ENCODE measurements at regions not wholly inside any gene's neighbourhood (a gene's known extent, or its start where the extent isn't known, plus 50 kb on each side); places are given as distances from the start of the nearest gene placed in this dataset.

DNA sequence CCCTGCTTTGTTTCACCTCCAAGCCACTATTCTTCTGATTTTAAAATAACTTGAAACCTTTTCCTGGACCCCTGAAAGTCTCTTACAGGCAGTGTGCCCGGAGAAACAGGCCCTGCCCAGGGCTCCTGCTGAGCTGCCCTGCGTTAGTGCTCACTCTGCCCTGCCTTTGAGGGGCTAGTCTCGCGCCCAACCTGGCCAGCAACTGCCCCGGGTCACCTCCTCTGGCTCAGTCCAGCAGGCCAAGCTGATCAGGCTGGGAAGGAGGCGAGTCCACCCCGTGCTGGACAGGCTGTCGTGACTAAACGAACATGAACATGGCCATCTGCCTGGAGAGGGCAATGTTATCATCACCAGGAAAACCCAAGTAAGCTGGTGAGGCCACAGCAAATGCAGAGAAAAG, 245.4 kb downstream of the ANKRD60 start:
- H3K9me3 ChIP-seq: no peaks in the 10 kb centered on the region
- no peak overlapping the region for H3K4me3 ChIP-seq
- intact Hi-C loops (cut with DNase I): no loop called here
- H3K27me3 ChIP-seq: no peaks in the 10 kb centered on the region
- 91% methylated on average over 7 of the region's 9 CpGs for WGBS
- no peak for DNase-seq (ENCODE audit: extremely low spot score)
- H3K36me3 ChIP-seq: no peaks in the 10 kb centered on the region
- TF ChIP-seq, protein P1, sequence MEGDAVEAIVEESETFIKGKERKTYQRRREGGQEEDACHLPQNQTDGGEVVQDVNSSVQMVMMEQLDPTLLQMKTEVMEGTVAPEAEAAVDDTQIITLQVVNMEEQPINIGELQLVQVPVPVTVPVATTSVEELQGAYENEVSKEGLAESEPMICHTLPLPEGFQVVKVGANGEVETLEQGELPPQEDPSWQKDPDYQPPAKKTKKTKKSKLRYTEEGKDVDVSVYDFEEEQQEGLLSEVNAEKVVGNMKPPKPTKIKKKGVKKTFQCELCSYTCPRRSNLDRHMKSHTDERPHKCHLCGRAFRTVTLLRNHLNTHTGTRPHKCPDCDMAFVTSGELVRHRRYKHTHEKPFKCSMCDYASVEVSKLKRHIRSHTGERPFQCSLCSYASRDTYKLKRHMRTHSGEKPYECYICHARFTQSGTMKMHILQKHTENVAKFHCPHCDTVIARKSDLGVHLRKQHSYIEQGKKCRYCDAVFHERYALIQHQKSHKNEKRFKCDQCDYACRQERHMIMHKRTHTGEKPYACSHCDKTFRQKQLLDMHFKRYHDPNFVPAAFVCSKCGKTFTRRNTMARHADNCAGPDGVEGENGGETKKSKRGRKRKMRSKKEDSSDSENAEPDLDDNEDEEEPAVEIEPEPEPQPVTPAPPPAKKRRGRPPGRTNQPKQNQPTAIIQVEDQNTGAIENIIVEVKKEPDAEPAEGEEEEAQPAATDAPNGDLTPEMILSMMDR (IDR thresholded peaks at IDR 0.05): no peak
- no peak for TF ChIP-seq POLR2AphosphoS5 (IDR thresholded peaks at IDR 0.05)
- TF ChIP-seq POLR2A (IDR thresholded peaks at IDR 0.05; ENCODE audit: low read depth): no peak
- TF ChIP-seq EP300 (IDR thresholded peaks at IDR 0.05): no peak
- no peaks in the 10 kb centered on the region for H3K4me1 ChIP-seq
- no peak overlapping the region for H3K27ac ChIP-seq (replicated peaks in 1 of 4)

DNA sequence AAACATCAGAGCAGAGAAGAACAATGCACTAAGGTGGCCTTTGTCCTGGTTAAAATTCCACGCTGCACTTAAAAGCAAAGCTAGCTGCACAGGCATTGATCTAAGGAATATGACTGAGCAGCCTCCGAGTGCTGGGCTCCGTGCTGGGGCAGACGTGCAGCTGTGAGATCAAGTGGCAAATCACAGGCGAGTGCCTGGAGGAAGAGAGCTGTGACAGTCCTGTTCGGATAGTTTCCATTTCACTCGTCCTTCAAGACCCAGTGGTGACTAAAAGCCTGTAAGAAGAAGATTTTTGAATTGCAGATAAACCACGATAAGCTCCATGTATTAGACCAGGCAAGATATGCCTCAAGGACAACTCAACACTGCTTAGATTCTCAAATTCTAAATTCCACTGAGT, 247.9 kb downstream of the ANKRD60 start:
- Histone ChIP-seq H3K36me3 (no peaks in the 10 kb centered on the region), H3K27ac (replicated peaks in 1 of 4) (no peak overlapping the region), H3K27me3 (no peaks in the 10 kb centered on the region), H3K9me3 (no peaks in the 10 kb centered on the region), H3K4me3 (no peak overlapping the region), H3K4me1 (peaks cover 0 to 6% (median 2%) of the 10 kb centered on the region in 4 donors)
- intact Hi-C loops (cut with DNase I): no loop called here
- no peak for DNase-seq (ENCODE audit: extremely low spot score)
- TF ChIP-seq POLR2A (IDR thresholded peaks at IDR 0.05; ENCODE audit: low read depth): no peak
- TF ChIP-seq, protein P1 (IDR thresholded peaks at IDR 0.05): no peak
- no peak for TF ChIP-seq EP300 (IDR thresholded peaks at IDR 0.05)
- no peak for TF ChIP-seq POLR2AphosphoS5 (IDR thresholded peaks at IDR 0.05)
- WGBS: 62% methylated on average over 8 of the region's 8 CpGs

DNA sequence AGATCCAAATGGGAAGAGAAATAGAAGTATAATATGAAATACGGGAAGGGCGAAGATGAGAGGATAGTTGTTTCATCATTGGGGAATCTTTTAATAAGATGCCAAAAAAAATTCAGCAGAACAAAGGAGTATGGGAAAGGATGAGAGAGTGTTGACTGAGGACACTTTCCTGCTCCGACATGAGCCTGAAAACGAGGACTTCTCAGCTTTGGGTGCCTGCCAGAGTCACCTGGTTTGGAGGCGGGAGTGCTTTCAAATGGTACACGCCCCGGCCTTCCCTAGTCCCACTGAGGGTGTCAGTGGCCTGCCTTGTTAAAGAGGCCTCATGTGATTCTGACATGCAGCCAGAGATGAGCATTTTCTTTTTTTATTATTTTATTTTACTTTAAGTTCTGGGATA, 250.9 kb downstream of the ANKRD60 start:
- whole genome bisulfite sequencing: 65% methylated on average over 7 of the region's 7 CpGs
- TF ChIP-seq, protein P1 (IDR thresholded peaks at IDR 0.05): no peak
- no peak for TF ChIP-seq POLR2AphosphoS5 (IDR thresholded peaks at IDR 0.05)
- TF ChIP-seq EP300 (IDR thresholded peaks at IDR 0.05): no peak
- no peak for TF ChIP-seq POLR2A (IDR thresholded peaks at IDR 0.05; ENCODE audit: low read depth)
- no peaks in the 10 kb centered on the region for H3K36me3 ChIP-seq
- no peak overlapping the region for H3K4me3 ChIP-seq
- H3K27me3 ChIP-seq: no peaks in the 10 kb centered on the region
- intact Hi-C loops (cut with DNase I): no loop called here
- DNase-seq (ENCODE audit: extremely low spot score): no peak
- peaks cover 0 to 6% (median 2%) of the 10 kb centered on the region in 4 donors for H3K4me1 ChIP-seq
- H3K9me3 ChIP-seq: peaks cover 0 to under 1% (median 0%) of the 10 kb centered on the region in 4 donors
- peak overlapping the region in 1 of 4 donors; percentile 3 for H3K27ac ChIP-seq (replicated peaks in 1 of 4)

DNA sequence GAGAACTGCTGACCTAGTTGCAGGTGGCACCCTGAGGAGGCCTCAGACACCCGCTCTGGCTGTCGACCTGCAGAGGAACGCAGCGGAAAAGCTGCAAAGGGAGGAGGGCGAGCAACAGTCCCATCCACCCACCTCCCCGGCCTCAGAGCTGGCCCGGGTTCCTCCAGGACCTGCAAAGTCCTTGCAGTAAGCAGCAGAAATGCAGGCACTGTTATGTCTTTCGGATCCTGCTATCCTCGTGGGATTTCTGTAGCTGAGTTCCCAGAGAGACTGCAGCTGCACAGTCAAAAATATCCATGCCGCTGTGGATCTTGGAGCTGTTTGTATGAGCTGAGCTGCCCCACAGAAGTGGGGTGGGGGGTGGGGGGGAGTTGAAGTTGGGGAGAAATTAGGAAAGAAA, 251.3 kb downstream of the ANKRD60 start:
- Histone ChIP-seq H3K9me3 (peaks cover 0 to 4% (median 0%) of the 10 kb centered on the region in 4 donors), H3K27me3 (no peaks in the 10 kb centered on the region), H3K4me1 (peaks cover 0 to 6% (median 2%) of the 10 kb centered on the region in 4 donors), H3K4me3 (no peak overlapping the region), H3K27ac (replicated peaks in 1 of 4) (no peak overlapping the region), H3K36me3 (no peaks in the 10 kb centered on the region)
- TF ChIP-seq EP300 (IDR thresholded peaks at IDR 0.05) (no peak), POLR2AphosphoS5 (IDR thresholded peaks at IDR 0.05) (no peak), POLR2A (IDR thresholded peaks at IDR 0.05; ENCODE audit: low read depth) (no peak)
- TF ChIP-seq, protein P1 (IDR thresholded peaks at IDR 0.05): no peak
- 38% methylated on average over 3 of the region's 10 CpGs for WGBS
- no peak for DNase-seq (ENCODE audit: extremely low spot score)
- intact Hi-C loops (cut with DNase I): no loop called here

DNA sequence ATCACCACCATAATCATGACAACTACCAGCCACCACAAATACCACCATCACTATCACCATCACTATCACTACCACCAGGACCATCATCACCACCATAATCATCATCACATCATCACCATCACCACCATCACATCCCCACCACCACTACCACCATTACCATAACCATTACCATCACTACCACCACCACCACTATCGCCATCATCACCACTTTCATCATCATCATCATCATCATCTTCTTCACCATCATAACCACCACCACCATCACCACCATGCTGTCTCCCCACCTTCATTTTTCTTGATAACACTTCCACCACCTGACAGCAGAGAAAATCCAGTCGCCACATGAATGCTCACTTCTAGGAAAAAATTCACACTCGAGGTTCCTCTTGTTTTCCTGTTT, 253.6 kb downstream of the ANKRD60 start:
- TF ChIP-seq, protein P1 (IDR thresholded peaks at IDR 0.05): no peak
- TF ChIP-seq EP300 (IDR thresholded peaks at IDR 0.05): no peak
- intact Hi-C loops (cut with DNase I): no loop called here
- no peak overlapping the region for H3K4me3 ChIP-seq
- WGBS: over 99% methylated on average over 3 of the region's 3 CpGs
- no peaks in the 10 kb centered on the region for H3K36me3 ChIP-seq
- H3K27me3 ChIP-seq: peaks cover 0 to 3% (median 0%) of the 10 kb centered on the region in 4 donors
- DNase-seq (ENCODE audit: extremely low spot score): no peak
- H3K27ac ChIP-seq (replicated peaks in 1 of 4): no peak overlapping the region
- H3K9me3 ChIP-seq: peaks cover 0 to 7% (median 0%) of the 10 kb centered on the region in 4 donors
- H3K4me1 ChIP-seq: peaks cover 0 to 6% (median 2%) of the 10 kb centered on the region in 4 donors
